ENCODE measurements at regions not wholly inside any gene's neighbourhood (a gene's known extent, or its start where the extent isn't known, plus 50 kb on each side); places are given as distances from the start of the nearest gene placed in this dataset.

- TF ChIP-seq SRF (IDR thresholded peaks at IDR 0.05; ENCODE audit: low read depth, low read length) (no peak), TEAD4 (IDR thresholded peaks at IDR 0.05; ENCODE audit: low read depth, low read length) (no peak), FOSL1 (IDR thresholded peaks at IDR 0.05; ENCODE audit: insufficient read depth, low read depth, low read length) (no peak), TCF12 (IDR thresholded peaks at IDR 0.05; ENCODE audit: low read depth, low read length) (no peak), POLR2A (IDR thresholded peaks at IDR 0.05; ENCODE audit: control extremely low read depth in 1 of 2, low read depth in 2 of 2, low read length in 2 of 2) (no peak), GTF2F1 (IDR thresholded peaks at IDR 0.05; ENCODE audit: borderline replicate concordance, low read depth, low read length) (no peak), RXRA (IDR thresholded peaks at IDR 0.05; ENCODE audit: insufficient read depth, low read depth, low read length) (no peak), POLR2AphosphoS5 (IDR thresholded peaks at IDR 0.05; ENCODE audit: low read depth, low read length) (no peak), NRF1 (IDR thresholded peaks at IDR 0.05; ENCODE audit: low read depth, low read length) (no peak)
- TF ChIP-seq, protein P1, sequence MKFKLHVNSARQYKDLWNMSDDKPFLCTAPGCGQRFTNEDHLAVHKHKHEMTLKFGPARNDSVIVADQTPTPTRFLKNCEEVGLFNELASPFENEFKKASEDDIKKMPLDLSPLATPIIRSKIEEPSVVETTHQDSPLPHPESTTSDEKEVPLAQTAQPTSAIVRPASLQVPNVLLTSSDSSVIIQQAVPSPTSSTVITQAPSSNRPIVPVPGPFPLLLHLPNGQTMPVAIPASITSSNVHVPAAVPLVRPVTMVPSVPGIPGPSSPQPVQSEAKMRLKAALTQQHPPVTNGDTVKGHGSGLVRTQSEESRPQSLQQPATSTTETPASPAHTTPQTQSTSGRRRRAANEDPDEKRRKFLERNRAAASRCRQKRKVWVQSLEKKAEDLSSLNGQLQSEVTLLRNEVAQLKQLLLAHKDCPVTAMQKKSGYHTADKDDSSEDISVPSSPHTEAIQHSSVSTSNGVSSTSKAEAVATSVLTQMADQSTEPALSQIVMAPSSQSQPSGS (IDR thresholded peaks at IDR 0.05; ENCODE audit: low read length): no peak
- TF ChIP-seq, protein P2, sequence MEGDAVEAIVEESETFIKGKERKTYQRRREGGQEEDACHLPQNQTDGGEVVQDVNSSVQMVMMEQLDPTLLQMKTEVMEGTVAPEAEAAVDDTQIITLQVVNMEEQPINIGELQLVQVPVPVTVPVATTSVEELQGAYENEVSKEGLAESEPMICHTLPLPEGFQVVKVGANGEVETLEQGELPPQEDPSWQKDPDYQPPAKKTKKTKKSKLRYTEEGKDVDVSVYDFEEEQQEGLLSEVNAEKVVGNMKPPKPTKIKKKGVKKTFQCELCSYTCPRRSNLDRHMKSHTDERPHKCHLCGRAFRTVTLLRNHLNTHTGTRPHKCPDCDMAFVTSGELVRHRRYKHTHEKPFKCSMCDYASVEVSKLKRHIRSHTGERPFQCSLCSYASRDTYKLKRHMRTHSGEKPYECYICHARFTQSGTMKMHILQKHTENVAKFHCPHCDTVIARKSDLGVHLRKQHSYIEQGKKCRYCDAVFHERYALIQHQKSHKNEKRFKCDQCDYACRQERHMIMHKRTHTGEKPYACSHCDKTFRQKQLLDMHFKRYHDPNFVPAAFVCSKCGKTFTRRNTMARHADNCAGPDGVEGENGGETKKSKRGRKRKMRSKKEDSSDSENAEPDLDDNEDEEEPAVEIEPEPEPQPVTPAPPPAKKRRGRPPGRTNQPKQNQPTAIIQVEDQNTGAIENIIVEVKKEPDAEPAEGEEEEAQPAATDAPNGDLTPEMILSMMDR (IDR thresholded peaks at IDR 0.05; ENCODE audit: control extremely low read depth in 1 of 3, insufficient read depth in 1 of 3, low read depth in 1 of 3, low read length in 3 of 3): no peak
- Histone ChIP-seq H3K23me2 (ENCODE audit: low read depth, low read length) (no peaks in the 10 kb centered on the region), H4K20me1 (replicated peaks in 1 of 2; ENCODE audit: control insufficient read depth in 1 of 2, insufficient read depth in 2 of 2, low read length in 2 of 2) (no peaks in the 10 kb centered on the region), H2BK12ac (ENCODE audit: low read depth, low read length) (no peak overlapping the region), H3K4ac (replicated peaks; ENCODE audit: insufficient read length, low read depth, low read length) (no peak overlapping the region), H3K56ac (replicated peaks; ENCODE audit: insufficient read length, low read depth, low read length) (no peak overlapping the region), H2AK5ac (ENCODE audit: low read depth, low read length) (no peak overlapping the region), H2BK120ac (replicated peaks; ENCODE audit: low read depth, low read length) (no peak overlapping the region), H4K91ac (replicated peaks; ENCODE audit: insufficient read length, low read length) (no peak overlapping the region), H2BK20ac (ENCODE audit: low read length) (no peak overlapping the region), H3K9ac (replicated peaks in 1 of 4; ENCODE audit: extremely low read depth in 1 of 4, low read depth in 3 of 4, low read length in 3 of 4) (no peak overlapping the region), H3K23ac (ENCODE audit: insufficient read length) (no peak overlapping the region), H3K14ac (ENCODE audit: insufficient read length) (no peak overlapping the region), H3K9me3 (ENCODE audit: insufficient read depth in 2 of 2, low read depth in 1 of 2, low read length in 1 of 2) (no peaks in the 10 kb centered on the region), H3K27ac (ENCODE audit: low read depth, low read length) (no peak overlapping the region), H3K79me1 (ENCODE audit: low read depth, low read length) (no peaks in the 10 kb centered on the region), H3K18ac (ENCODE audit: extremely low read depth, low read length) (no peak overlapping the region), H3K4me3 (ENCODE audit: extremely low read depth in 1 of 4, insufficient read depth in 2 of 4, low read depth in 3 of 4, low read length in 4 of 4) (no peak overlapping the region), H3K79me2 (ENCODE audit: control insufficient read depth in 1 of 2, insufficient read depth in 2 of 2, low read length in 2 of 2) (no peaks in the 10 kb centered on the region), H2AFZ (ENCODE audit: low read length) (no peak overlapping the region), H4K8ac (ENCODE audit: extremely low read depth, insufficient read depth, low read length) (no peak overlapping the region), H3K4me1 (replicated peaks in 1 of 4; ENCODE audit: control insufficient read depth in 3 of 4, insufficient read depth in 4 of 4, low read length in 3 of 4) (peaks cover 0 to 15% (median 3%) of the 10 kb centered on the region in 4 experiments; a peak in 5 of 7 replicates), H2BK15ac (ENCODE audit: low read length) (no peak overlapping the region), H3K27me3 (replicated peaks in 1 of 4; ENCODE audit: control insufficient read depth in 3 of 4, extremely low read depth in 1 of 4, insufficient read depth in 3 of 4, low read length in 3 of 4) (no peaks in the 10 kb centered on the region), H2BK5ac (ENCODE audit: low read depth, low read length) (no peak overlapping the region), H3K4me2 (ENCODE audit: insufficient read depth in 1 of 2, low read depth in 2 of 2, low read length in 2 of 2) (no peak overlapping the region), H4K5ac (ENCODE audit: insufficient read length, low read depth, low read length) (no peak overlapping the region), H3K36me3 (ENCODE audit: control insufficient read depth in 2 of 4, insufficient read depth in 4 of 4, low read length in 3 of 4) (no peaks in the 10 kb centered on the region)
- WGBS, 2 experiments (ENCODE audit: extremely low coverage in 1 of 2, insufficient coverage in 1 of 2, insufficient read length in 1 of 2, insufficient replicate concordance in 2 of 2, low coverage in 1 of 2, low lambda C conversion rate in 2 of 2, missing lambda C conversion rate in 1 of 2): 67% methylated on average over 5 of the region's 5 CpGs; no CpG with 5 or more reads in 1 of the 2 experiments
- CTCF ChIA-PET (ENCODE audit: partially characterized antibody): no interaction called here
- FAIRE-seq (no peak), DNase-seq (ENCODE audit: low read depth in 1 of 2, low spot score in 2 of 2) (no peak)
- POLR2A ChIA-PET (ENCODE audit: partially characterized antibody): no interaction called here
Observed at GRCh38 chr14:61226015-61226654, 55.0 kb downstream of the TMEM30B start.
